IPS DF 4.7 (cell line): ENCODE measurements at regions not wholly inside any gene's neighbourhood (a gene's known extent, or its start where the extent isn't known, plus 50 kb on each side); places are given as distances from the start of the nearest gene placed in this dataset.
"Not testable (repeated sequence)": the region's sequence is repeated elsewhere in the genome, so short reads cannot be mapped to it uniquely, and the experiment has no call there.

ENCODE experiments used
- DNase-seq: peaks from one replicate; pipeline ENCODE4 v3.0.0-alpha.2; 2013; ENCODE audit warnings: low spot score; ENCODE audit errors: extremely low read depth

DNA sequence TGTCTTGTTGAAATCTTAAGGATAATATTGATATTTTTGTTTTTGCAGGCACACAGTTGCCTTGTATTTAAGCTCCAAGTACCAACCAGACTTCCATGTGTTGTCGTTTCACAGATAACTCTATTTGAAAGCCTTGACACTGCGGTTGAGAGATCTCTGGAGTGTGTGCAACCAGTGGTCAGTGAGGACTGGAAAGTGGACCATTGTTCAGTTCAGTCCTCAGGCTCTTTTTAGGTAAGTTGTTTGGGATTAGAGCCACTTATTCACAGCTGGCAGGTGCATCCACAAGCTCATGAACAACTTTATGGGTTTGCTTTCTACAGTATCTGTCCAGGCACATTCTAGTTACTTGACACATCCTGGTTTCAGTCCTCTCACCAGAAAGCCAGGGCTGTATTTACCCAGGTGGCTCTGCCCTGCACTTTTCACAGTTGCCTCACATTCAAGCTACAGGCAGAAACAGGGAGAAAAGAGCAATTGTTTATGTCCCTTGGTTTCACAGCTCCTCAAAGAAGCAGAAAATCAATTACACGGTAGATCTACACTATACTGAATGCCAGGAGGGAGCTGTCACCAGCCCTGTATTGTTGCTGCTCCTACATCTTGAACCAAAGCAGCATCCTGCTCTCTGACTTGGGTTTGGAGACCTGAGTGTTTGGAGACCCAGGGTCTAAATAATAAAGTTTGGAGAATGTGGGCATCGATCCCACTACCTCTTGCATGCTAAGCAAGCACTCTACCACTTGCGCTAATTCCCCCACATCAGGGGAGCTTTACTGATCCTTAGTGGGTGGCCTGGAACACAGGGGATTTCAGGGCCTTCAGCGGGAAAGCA, 543.3 kb downstream of the PRIM2 start:
- not testable (repeated sequence) for DNase-seq

DNA sequence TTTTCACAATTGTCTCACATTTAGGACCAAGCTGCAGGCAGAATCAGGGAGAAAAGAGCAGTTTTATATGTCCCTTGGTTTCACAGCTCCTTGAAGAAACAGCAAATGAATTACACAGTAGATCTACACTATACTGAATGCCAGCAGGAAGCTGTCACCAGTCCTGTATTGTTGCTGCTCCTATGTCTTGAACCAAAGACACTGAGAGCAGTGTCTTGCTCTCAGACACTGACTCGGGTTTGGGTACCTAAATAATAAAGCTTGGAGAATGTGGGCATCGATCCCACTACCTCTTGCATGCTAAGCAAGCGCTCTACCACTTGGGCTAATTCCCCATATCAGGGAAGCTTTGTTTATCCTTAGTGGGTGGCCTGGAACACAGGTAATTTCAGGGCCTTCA, 552.7 kb downstream of the PRIM2 start:
- DNase-seq: not testable (repeated sequence)

DNA sequence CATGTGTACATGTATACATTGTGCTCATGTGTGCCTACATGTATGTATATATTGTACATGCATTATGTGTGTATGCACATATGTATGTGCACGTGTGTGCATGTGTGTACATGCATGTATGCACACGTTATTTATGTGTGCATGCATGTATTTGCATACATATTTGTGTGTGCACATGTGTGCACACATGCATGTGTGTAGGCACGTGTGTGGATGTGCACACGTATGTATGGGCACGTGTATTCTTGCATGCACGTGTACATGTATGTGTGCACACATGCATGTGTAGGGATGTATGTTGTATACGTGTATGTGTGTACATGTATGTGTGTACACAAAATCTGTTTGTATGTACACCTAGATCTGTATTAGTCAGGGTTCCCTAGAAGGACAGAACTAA, 556.0 kb downstream of the PRIM2 start:
- not testable (repeated sequence) for DNase-seq

DNA sequence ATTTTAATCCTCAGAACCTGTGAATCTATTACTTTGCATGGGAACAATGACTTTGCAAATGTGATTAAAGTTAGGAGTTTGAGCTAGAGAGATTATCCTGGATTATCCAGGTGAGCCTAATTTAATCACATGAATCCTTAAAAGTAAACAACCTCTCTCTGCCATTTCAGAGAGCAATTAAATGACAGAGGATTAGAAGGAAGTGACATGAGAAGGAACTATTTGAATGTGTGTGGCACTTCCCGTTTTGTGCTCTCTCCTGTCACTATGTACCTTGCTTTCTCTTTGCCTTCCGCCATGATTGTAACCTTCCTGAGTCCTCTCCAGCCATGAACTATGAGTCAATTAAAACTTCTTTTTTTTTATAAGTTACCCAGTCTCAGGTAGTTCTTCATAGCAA, 559.2 kb downstream of the PRIM2 start:
- not testable (repeated sequence) for DNase-seq

DNA sequence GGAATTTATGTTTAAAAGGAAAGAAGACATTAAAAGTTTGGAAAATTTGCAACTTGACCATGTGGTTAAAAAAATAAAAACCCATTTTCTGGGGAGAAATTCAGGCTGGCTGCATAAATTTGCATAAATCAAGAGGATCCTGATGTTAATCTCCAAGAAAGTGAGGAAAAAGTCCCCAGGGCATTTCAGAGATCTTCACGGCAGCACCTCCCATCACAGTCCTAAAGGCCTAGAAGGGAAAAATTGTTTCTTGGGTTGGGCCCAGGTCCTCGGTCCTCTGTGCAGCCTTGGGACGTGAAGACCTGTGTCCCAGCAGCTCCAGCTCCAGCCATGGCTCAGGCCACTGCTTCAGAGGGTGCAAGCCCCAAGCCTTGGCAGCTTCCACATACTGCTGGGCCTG, 560.3 kb downstream of the PRIM2 start:
- DNase-seq: not testable (repeated sequence)

GRCh38 chr6:57878792-57879191, 561.4 kb downstream of the PRIM2 start:
- DNase-seq: not testable (repeated sequence)

DNA sequence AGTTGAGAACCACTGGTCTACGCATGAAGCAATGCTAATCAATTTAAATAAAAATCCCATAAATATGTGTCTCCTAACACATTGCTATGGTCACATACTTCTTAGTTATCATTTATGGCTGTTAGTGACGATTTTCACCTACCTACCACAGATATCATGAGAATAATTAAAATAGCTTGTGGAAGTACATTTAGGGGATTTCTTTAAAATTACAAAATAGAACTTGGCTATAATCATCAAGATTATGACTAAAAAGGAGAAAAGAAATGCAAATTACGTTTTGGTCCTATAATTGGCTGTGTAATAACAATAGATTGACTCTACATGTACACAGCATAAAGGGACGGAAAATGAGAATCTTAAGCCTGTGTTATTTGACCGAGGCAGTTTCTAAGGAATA, 581.4 kb downstream of the PRIM2 start:
- not testable (repeated sequence) for DNase-seq

GRCh38 chr6:57900687-57901399, 583.4 kb downstream of the PRIM2 start:
- DNase-seq: not testable (repeated sequence)

DNA sequence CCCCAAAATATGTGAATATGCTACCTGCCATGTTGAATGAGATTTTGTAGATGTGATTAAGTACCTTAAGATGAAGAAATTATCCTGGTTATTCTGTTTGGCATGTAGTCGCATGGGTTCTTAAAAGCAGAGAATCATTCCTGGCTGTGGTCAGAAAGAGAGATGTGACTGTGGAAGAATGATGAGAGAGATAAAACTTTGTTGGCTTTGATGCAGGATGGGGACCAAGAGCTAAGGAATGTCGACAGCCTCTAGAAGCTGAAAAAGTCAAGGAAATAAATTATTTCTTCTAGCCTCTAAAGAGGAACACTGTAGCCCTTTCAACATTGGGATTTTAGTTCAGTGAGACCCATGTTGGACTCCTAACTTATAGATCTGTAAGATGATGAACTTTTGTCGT, 584.0 kb downstream of the PRIM2 start:
- not testable (repeated sequence) for DNase-seq

- not testable (repeated sequence) for DNase-seq
These were observed 586.9 kb downstream of the PRIM2 start for GRCh38 chr6:57904356-57904755.

GRCh38 chr6:57915300-57915699, 597.9 kb downstream of the PRIM2 start:
- not testable (repeated sequence) for DNase-seq

GRCh38 chr6:57942966-57943365, 625.5 kb downstream of the PRIM2 start:
- DNase-seq: not testable (repeated sequence)

- DNase-seq: not testable (repeated sequence)
These were observed 628.8 kb downstream of the PRIM2 start for GRCh38 chr6:57946084-57946768.

- DNase-seq: not testable (repeated sequence)
These were observed 629.3 kb downstream of the PRIM2 start for GRCh38 chr6:57946769-57947091.

DNA sequence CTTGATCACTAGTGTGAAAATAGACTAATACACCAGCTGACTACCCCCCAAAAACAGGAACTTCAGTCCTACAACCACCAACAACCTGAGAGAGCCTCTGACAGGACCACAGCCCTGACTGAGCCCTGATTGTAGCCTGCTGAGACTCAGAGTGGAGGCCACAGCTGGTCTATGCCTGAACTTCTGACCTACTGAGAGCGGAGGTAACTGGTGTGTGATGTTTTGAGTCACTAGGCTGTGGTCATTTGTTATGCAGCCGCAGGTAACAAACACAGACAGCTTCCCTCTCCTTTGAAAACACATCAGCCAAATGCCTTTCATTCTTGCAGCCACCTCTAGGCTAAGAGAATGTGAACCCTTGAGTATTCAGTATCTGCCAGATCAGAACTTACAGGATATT, 631.1 kb downstream of the PRIM2 start:
- DNase-seq: peak; percentile 16

- not testable (repeated sequence) for DNase-seq
These were observed 633.0 kb downstream of the PRIM2 start for GRCh38 chr6:57950430-57950829.

GRCh38 chr6:57966757-57967156, 649.3 kb downstream of the PRIM2 start:
- DNase-seq: not testable (repeated sequence)

- DNase-seq: not testable (repeated sequence)
These were observed 654.5 kb downstream of the PRIM2 start for GRCh38 chr6:57971956-57972355.

GRCh38 chr6:57974653-57975052, 657.2 kb downstream of the PRIM2 start:
- DNase-seq: no peak

DNA sequence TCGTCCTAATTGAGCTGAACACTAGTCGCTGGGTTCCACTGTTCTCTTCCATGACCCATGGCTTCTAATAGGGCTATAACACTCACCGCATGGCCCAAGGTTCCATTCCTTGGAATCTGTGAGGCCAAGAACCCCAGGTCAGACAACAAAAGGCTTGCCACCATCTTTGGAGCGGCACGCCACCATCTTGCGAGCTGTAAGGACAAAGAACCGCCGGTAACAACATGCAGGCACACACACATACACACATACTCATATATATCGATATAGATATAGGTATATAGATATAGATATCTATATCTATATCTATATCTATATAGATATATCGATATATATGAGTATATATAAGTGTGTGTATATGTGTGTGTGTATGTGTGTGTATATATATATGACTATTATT, 657.7 kb downstream of the PRIM2 start:
- DNase-seq: not testable (repeated sequence)

DNA sequence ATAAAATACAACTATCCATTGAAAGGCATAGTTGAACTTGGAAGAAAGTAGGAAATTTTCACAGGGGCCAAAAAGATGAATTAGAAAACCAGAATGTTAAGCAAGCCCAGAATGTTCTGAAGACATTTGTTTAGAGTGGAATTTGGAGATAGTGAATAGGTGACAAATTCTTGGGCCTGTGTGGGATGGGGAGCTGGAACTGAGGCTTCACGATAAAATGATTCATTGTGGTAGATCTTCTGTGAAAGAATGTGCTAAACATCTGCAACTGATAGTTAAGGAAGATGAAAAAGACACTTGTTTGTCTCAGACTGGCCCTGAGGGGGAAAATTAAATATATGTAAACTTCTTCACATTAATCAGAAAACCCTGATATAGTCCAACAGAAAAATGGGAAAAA, 658.9 kb downstream of the PRIM2 start:
- DNase-seq: not testable (repeated sequence)

DNA sequence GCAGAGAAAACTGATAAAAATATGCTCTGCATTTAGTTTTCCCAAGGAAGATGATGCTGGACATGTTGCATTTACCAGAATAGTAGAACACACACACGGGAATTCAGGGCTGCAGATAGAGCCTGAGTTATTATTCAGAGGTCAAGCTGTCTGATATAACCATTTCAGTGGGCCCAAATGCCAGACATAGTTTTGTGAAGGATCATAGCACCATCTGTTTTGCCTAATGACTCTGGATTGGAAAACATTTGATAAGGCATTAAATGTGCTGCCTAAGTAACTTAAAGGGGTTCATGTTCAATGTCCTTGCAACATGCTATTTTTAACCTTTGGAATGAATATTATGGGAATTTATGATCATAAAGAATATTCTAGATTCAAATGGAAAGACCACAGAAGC, 666.2 kb downstream of the PRIM2 start:
- DNase-seq: not testable (repeated sequence)
